Thyroid gland (tissue), 4 donors: ENCODE measurements at regions not wholly inside any gene's neighbourhood (a gene's known extent, or its start where the extent isn't known, plus 50 kb on each side); places are given as distances from the start of the nearest gene placed in this dataset.
"Not testable (repeated sequence)": the region's sequence is repeated elsewhere in the genome, so short reads cannot be mapped to it uniquely, and the experiment has no call there.

Source experiments
- DNase-seq, 2 donors: peaks; one replicate each; pipeline ENCODE4 v3.0.0-alpha.2; 2019
- H3K27ac ChIP-seq, 3 donors: fragments of 200-600 bp; sonication (generic); 1 replicate in 2 of 3; 2 replicates in 1 of 3; pipeline ENCODE4 v1.5.1; 2016 to 2019; ENCODE audit warnings: mild to moderate bottlenecking in 1 of 3, moderate library complexity in 1 of 3
- H3K27me3 ChIP-seq: fragments of 200-600 bp; sonication (generic); one replicate; pipeline ENCODE4 v1.5.1; 2019
- H3K36me3 ChIP-seq, 2 donors: fragments of 200-600 bp; sonication (generic); one replicate each; pipeline ENCODE4 v1.5.1; 2016 to 2019
- H3K4me1 ChIP-seq, 2 donors: fragments of 200-600 bp; sonication (generic); one replicate each; pipeline ENCODE4 v1.5.1; 2017 to 2019
- H3K4me3 ChIP-seq, 3 donors: fragments of 200-600 bp; sonication (generic); replicated peaks in 1 of 3; 1 replicate in 2 of 3; 2 replicates in 1 of 3; pipeline ENCODE4 v1.5.1; 2016; ENCODE audit warnings: mild to moderate bottlenecking in 1 of 3
- H3K9me3 ChIP-seq: fragments of 200-600 bp; sonication (generic); one replicate; pipeline ENCODE4 v1.5.1; 2017
- CTCF ChIP-seq, 6 experiments: fragments of 200-600 bp in 3 of 6; fragments of 450-650 bp in 3 of 6; sonication (generic) in 3 of 6; IDR thresholded peaks; one replicate each; pipeline ENCODE4 v1.5.1; 2016 to 2019; ENCODE audit warnings: antibody characterized with exemption in 6 of 6, mild to moderate bottlenecking in 2 of 6, inconsistent platforms in 1 of 6, moderate library complexity in 1 of 6
- POLR2A ChIP-seq, 2 donors: fragments of 450-650 bp; IDR thresholded peaks; one replicate each; pipeline ENCODE4 v1.6.1; 2017; ENCODE audit warnings: antibody characterized with exemption in 2 of 2, mild to moderate bottlenecking in 2 of 2, moderate library complexity in 1 of 2
- WGBS, 2 donors: methylation state at CpG; one replicate each; pipeline ENCODE4 v1.1.5; 2017; 5-methylcytosine and 5-hydroxymethylcytosine counted together
- intact Hi-C: fragments of 100-400 bp; cut with DNase I; formaldehyde crosslinking; loops from one replicate; pipeline ENCODE4 v1.15.1; 2023

DNA sequence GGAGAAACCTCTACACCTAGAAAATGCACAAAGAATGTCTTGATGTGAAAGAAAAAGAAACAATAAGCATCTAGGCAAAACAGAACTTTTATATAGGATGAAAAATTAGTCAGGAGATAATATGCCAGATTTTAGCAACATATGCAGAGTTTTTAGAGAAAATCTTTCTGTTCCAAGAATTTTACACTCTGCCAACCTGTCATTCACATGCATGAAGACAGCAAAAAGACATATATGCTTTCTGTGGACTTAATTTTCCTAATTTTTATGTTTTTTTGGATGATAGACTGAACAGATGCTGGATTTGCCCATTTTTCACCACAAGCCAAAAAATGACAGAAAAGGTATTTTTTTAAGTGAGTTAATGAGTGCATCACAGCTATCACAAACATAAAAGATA, 637.3 kb downstream of the TRIB2 start:
- H3K27ac ChIP-seq, result no peak overlapping the region
- intact Hi-C loops, result no loop called here
- H3K36me3 ChIP-seq, result no peaks in the 10 kb centered on the region
- no peak for DNase-seq
- no peaks in the 10 kb centered on the region for H3K4me1 ChIP-seq
- no peak overlapping the region for H3K4me3 ChIP-seq
- H3K27me3 ChIP-seq, result no peaks in the 10 kb centered on the region
- no peak for TF ChIP-seq CTCF (IDR thresholded peaks at IDR 0.05)
- no peak for TF ChIP-seq POLR2A (IDR thresholded peaks at IDR 0.05)
- no peaks in the 10 kb centered on the region for H3K9me3 ChIP-seq

- H3K9me3 ChIP-seq, DNase-seq, H3K36me3 ChIP-seq, H3K4me3 ChIP-seq, H3K27ac ChIP-seq, H3K27me3 ChIP-seq, H3K4me1 ChIP-seq, intact Hi-C loops: not testable (repeated sequence)
- 53 to 65% methylated on average over 1 of the region's 1 CpG for WGBS, 2 donors
Observed at GRCh38 chr2:13381928-13382327, 665.2 kb downstream of the TRIB2 start.

DNA sequence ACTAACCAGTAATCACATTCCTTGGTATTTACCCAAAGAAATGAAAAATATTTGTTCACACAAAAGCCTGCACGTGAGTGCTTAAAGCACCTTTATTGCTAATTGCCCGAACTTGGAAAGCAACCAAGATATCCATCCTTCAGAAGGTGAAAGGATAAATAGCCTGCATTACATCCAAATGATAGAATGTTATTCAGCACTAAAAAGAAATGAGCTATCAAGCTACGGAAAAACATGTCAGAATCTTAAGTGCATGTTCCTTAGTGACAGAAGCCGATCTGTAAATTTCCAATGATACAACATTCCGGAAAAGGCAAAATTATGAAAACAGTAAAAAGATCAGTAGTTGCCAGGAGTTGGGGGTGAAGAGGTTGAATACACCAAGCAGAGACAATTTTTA, 672.4 kb downstream of the TRIB2 start:
- H3K27ac ChIP-seq, H3K4me1 ChIP-seq, intact Hi-C loops, H3K9me3 ChIP-seq, H3K4me3 ChIP-seq, DNase-seq, H3K36me3 ChIP-seq, H3K27me3 ChIP-seq: not testable (repeated sequence)
- 84 to 86% methylated on average over 5 of the region's 5 CpGs for WGBS, 2 donors

DNA sequence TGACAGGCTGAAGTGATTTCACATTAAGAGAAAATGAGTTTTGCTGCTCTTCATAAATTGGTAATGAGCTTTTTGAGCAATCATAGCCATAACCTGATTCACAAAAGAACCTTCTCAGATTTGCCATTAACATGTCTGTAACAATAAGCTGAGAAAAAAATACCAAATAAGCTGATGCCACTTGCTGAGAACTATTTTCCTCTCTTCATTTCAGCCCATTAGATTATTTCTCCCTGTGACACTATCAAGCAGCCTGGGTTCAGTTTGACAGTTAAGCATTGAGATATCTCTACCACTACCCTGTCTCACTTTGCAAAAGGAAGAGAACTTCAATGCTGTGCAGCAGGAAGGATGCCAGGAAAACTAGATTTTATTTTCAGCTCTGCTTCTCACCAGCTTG, 673.9 kb downstream of the TRIB2 start:
- H3K4me1 ChIP-seq, result no peaks in the 10 kb centered on the region
- TF ChIP-seq POLR2A (IDR thresholded peaks at IDR 0.05), result no peak
- TF ChIP-seq CTCF (IDR thresholded peaks at IDR 0.05), result no peak
- DNase-seq, result no peak
- H3K9me3 ChIP-seq, result no peaks in the 10 kb centered on the region
- H3K4me3 ChIP-seq, result no peak overlapping the region
- no peaks in the 10 kb centered on the region for H3K36me3 ChIP-seq
- intact Hi-C loops, result no loop called here
- no peak overlapping the region for H3K27ac ChIP-seq
- H3K27me3 ChIP-seq, result no peaks in the 10 kb centered on the region

GRCh38 chr2:13401312-13401711, 684.6 kb downstream of the TRIB2 start:
- Histone ChIP-seq H3K36me3 (no peaks in the 10 kb centered on the region), H3K9me3 (no peaks in the 10 kb centered on the region), H3K27me3 (no peaks in the 10 kb centered on the region), H3K4me3 (no peak overlapping the region), H3K4me1 (no peaks in the 10 kb centered on the region), H3K27ac (no peak overlapping the region)
- intact Hi-C loops, result no loop called here
- TF ChIP-seq CTCF (IDR thresholded peaks at IDR 0.05), result no peak
- no peak for TF ChIP-seq POLR2A (IDR thresholded peaks at IDR 0.05)
- DNase-seq, result no peak
- 64 to 73% methylated on average over 2 of the region's 2 CpGs for WGBS, 2 donors

GRCh38 chr2:13413989-13414388, 697.3 kb downstream of the TRIB2 start:
- 97 to 98% methylated on average over 1 of the region's 1 CpG for WGBS, 2 donors
- Histone ChIP-seq H3K27ac (no peak overlapping the region), H3K4me3 (no peak overlapping the region), H3K4me1 (no peaks in the 10 kb centered on the region), H3K36me3 (no peaks in the 10 kb centered on the region), H3K9me3 (no peaks in the 10 kb centered on the region), H3K27me3 (no peaks in the 10 kb centered on the region)
- no peak for DNase-seq
- no peak for TF ChIP-seq POLR2A (IDR thresholded peaks at IDR 0.05)
- no peak for TF ChIP-seq CTCF (IDR thresholded peaks at IDR 0.05)
- intact Hi-C loops, result no loop called here
